ENCODE measurements at regions not wholly inside any gene's neighbourhood (a gene's known extent, or its start where the extent isn't known, plus 50 kb on each side); places are given as distances from the start of the nearest gene placed in this dataset.

DNA sequence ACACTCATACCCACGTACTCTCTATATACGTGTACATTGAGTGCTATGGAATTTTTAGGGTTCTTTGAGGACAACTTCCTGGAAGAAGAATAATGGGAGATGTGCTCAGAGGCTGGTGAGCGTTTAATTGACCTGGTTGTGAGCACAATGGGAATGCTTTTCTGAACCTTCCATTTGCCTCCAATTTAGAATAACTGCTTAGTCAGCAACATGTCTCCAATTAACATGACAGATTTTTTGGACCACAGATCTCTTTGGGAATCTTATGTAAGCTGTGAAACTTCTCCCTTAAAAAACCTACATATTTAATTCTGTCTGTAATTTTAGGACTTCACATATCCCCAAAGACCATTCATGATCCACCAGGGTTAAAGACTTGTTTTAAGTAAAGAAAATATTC lies 166.7 kb upstream of the TNP1 start:
- Histone ChIP-seq H3K4me3 (ENCODE audit: low read depth, low read length) (no peak overlapping the region), H3K36me3 (ENCODE audit: control insufficient read depth, insufficient read depth, low read length) (no peaks in the 10 kb centered on the region), H3K27me3 (ENCODE audit: control insufficient read depth, insufficient read depth, low read length) (no peaks in the 10 kb centered on the region)
- TF ChIP-seq, protein P1, sequence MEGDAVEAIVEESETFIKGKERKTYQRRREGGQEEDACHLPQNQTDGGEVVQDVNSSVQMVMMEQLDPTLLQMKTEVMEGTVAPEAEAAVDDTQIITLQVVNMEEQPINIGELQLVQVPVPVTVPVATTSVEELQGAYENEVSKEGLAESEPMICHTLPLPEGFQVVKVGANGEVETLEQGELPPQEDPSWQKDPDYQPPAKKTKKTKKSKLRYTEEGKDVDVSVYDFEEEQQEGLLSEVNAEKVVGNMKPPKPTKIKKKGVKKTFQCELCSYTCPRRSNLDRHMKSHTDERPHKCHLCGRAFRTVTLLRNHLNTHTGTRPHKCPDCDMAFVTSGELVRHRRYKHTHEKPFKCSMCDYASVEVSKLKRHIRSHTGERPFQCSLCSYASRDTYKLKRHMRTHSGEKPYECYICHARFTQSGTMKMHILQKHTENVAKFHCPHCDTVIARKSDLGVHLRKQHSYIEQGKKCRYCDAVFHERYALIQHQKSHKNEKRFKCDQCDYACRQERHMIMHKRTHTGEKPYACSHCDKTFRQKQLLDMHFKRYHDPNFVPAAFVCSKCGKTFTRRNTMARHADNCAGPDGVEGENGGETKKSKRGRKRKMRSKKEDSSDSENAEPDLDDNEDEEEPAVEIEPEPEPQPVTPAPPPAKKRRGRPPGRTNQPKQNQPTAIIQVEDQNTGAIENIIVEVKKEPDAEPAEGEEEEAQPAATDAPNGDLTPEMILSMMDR (IDR thresholded peaks at IDR 0.05; ENCODE audit: insufficient read depth, low read length, poor library complexity, severe bottlenecking) = no peak
- no peak for DNase-seq (ENCODE audit: low read depth)

DNA sequence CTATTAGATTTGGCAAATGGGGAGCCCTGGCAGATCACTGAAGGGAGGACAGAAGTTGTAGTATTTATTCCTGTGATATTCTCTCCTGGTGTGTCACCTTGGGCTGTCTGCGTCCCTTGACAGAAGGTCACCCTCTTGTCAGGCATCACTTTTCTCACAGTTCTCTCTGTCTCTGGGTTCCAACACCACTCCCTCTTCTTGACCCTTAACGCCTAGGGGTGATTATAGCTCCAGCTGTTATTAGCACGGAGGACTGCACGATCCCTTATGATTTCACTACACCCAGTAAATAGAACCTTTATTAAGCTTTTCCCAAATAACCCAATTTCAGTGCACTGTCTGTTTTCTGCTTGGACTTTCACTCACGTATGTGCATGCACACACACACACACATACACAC lies 166.3 kb upstream of the TNP1 start:
- TF ChIP-seq, protein P1 (IDR thresholded peaks at IDR 0.05; ENCODE audit: insufficient read depth, low read length, poor library complexity, severe bottlenecking) = no peak
- Histone ChIP-seq H3K27me3 (ENCODE audit: control insufficient read depth, insufficient read depth, low read length) (no peaks in the 10 kb centered on the region), H3K4me3 (ENCODE audit: low read depth, low read length) (no peak overlapping the region), H3K36me3 (ENCODE audit: control insufficient read depth, insufficient read depth, low read length) (no peaks in the 10 kb centered on the region)
- DNase-seq (ENCODE audit: low read depth) = no peak

DNA sequence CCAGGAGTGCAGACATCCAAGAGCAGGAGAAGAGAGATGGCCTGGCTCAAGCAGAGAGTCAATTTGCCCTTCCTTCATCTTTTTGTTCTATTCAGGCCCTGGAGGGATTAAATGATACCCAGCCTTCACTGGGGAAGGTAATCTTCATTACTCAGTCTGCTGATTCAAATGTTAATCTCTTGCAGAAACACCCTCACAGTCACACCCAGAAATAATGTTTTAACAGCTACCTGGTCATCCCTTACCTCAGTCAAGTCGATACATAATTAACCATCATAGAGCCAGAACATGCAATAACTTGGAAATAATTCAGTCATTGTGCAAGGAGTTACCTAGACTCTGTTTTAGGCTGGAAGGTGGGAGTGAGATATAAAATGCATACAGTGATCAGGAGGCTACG lies 163.7 kb upstream of the TNP1 start:
- no peak for DNase-seq (ENCODE audit: low read depth)
- TF ChIP-seq, protein P1 (IDR thresholded peaks at IDR 0.05; ENCODE audit: insufficient read depth, low read length, poor library complexity, severe bottlenecking) = no peak
- Histone ChIP-seq H3K4me3 (ENCODE audit: low read depth, low read length) (no peak overlapping the region), H3K36me3 (ENCODE audit: control insufficient read depth, insufficient read depth, low read length) (no peaks in the 10 kb centered on the region), H3K27me3 (ENCODE audit: control insufficient read depth, insufficient read depth, low read length) (no peaks in the 10 kb centered on the region)

DNA sequence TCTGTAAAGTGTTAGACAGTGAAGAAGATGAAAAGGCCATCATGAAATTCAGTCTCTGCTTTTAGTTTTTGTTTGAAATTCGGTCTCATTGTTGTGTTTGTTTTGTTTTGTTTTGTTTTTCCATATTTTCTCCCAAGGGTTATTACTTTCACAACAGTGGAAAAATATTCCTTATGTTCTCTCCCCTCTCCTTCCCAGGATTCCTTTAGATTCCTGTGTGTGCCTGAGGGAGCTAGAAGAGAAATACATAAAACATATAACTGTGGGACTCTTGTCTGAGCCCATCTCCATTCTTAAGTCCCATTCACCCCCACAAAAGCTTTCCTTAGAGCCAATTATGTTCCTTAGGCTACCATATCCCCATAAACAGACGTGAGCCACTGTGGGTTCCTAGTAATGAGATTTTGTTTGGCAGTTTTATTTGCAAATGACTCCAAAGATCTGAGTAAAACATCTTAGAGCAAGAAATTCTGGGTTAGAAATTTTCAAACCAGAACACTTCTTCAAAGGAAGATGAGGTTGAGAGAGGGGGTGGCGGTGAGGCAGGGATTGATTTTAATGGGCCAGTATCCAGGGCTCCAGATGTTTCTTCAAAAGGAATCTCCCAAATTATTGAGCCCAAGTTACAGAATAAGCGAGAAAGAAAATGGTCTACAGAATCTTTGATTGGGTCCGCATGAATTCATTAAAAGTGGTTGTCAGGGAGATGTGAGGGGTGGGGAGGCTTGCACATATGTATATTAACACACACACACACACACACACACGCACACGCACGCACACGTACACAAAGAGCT lies 157.8 kb upstream of the TNP1 start:
- no peak for DNase-seq (ENCODE audit: low read depth)
- TF ChIP-seq, protein P1 (IDR thresholded peaks at IDR 0.05; ENCODE audit: insufficient read depth, low read length, poor library complexity, severe bottlenecking) = no peak
- Histone ChIP-seq H3K36me3 (ENCODE audit: control insufficient read depth, insufficient read depth, low read length) (no peaks in the 10 kb centered on the region), H3K27me3 (ENCODE audit: control insufficient read depth, insufficient read depth, low read length) (no peaks in the 10 kb centered on the region), H3K4me3 (ENCODE audit: low read depth, low read length) (no peak overlapping the region)

DNA sequence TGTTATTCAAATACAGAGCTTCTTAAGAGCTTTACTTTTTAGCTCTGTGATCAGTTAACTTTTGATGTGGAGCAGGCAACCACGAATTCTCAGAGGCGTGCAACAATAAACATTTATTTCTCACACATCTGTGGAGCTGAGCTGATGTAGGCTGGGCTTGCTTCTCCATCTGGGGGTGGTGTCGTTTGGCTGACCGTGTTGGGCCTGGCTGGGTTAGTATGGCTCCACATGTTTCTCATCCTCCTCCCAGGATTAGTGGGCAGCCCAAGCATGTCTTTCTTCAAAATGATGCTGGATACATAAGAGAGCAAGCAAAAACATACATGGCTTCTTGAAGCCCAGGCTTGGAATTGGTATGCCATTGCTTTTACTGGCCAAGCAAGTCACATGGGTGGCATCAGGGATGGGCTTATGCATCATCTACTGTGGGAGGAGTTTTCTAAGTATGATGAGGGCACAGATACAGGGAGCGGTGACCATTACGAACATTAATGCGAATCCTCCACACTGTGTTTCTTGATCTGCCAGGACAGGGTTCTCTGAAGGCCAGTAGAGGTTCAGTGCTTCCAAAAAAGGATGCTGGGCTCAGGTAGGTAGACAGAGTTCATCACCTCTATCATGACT lies 157.0 kb upstream of the TNP1 start:
- Histone ChIP-seq H3K27me3 (ENCODE audit: control insufficient read depth, insufficient read depth, low read length) (no peaks in the 10 kb centered on the region), H3K4me3 (ENCODE audit: low read depth, low read length) (no peak overlapping the region)
- TF ChIP-seq, protein P1 (IDR thresholded peaks at IDR 0.05; ENCODE audit: insufficient read depth, low read length, poor library complexity, severe bottlenecking) = no peak

More for the DNA sequence above, 157.0 kb upstream of the TNP1 start:
- no peak for DNase-seq (ENCODE audit: low read depth)
- no peaks in the 10 kb centered on the region for H3K36me3 ChIP-seq (ENCODE audit: control insufficient read depth, insufficient read depth, low read length)
